HL-60 (cell line): ENCODE measurements at regions not wholly inside any gene's neighbourhood (a gene's known extent, or its start where the extent isn't known, plus 50 kb on each side); places are given as distances from the start of the nearest gene placed in this dataset.

Experiments used
- GABPA ChIP-seq: IDR thresholded peaks from 2 replicates; pipeline ENCODE4 v1.6.1; 2012; ENCODE audit warnings: low read depth
- POLR2AphosphoS5 ChIP-seq: IDR thresholded peaks from 2 replicates; pipeline ENCODE4 v1.6.1; 2012; ENCODE audit warnings: low read depth
- SPI1 ChIP-seq: IDR thresholded peaks from 2 replicates; pipeline ENCODE4 v1.6.1; 2012; ENCODE audit warnings: low read depth, mild to moderate bottlenecking, borderline replicate concordance
- TF ChIP-seq, protein P1 (sequence below): IDR thresholded peaks from one replicate; pipeline ENCODE4 v1.5.1; 2011; ENCODE audit warnings: low read length, control low read depth, inconsistent platforms; ENCODE audit not compliant: insufficient read depth

DNA sequence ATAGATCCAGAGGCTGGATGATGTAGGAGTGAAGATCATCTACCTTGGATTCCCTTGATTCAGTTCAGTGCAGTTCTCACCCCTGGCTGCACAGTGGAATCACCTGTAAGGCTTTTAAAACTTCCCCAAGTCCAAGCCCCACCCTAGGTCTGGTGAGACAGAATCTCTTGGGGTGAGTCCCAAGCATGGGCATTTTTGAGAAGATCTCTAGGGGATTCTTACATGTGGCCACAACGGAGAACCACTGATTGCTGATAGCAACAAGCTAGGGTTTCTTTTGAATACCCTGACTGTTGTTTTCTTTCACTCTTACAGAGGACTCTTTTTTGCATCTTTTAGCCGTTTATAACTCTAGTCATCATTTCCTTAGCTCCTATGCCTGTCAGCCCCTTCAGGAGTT, 204.9 kb upstream of the RASGRP1 start:
- no peak for TF ChIP-seq POLR2AphosphoS5
- TF ChIP-seq, protein P1, sequence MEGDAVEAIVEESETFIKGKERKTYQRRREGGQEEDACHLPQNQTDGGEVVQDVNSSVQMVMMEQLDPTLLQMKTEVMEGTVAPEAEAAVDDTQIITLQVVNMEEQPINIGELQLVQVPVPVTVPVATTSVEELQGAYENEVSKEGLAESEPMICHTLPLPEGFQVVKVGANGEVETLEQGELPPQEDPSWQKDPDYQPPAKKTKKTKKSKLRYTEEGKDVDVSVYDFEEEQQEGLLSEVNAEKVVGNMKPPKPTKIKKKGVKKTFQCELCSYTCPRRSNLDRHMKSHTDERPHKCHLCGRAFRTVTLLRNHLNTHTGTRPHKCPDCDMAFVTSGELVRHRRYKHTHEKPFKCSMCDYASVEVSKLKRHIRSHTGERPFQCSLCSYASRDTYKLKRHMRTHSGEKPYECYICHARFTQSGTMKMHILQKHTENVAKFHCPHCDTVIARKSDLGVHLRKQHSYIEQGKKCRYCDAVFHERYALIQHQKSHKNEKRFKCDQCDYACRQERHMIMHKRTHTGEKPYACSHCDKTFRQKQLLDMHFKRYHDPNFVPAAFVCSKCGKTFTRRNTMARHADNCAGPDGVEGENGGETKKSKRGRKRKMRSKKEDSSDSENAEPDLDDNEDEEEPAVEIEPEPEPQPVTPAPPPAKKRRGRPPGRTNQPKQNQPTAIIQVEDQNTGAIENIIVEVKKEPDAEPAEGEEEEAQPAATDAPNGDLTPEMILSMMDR: no peak
- TF ChIP-seq GABPA: no peak
- TF ChIP-seq SPI1: no peak
